ENCODE measurements at regions not wholly inside any gene's neighbourhood (a gene's known extent, or its start where the extent isn't known, plus 50 kb on each side); places are given as distances from the start of the nearest gene placed in this dataset.

DNA sequence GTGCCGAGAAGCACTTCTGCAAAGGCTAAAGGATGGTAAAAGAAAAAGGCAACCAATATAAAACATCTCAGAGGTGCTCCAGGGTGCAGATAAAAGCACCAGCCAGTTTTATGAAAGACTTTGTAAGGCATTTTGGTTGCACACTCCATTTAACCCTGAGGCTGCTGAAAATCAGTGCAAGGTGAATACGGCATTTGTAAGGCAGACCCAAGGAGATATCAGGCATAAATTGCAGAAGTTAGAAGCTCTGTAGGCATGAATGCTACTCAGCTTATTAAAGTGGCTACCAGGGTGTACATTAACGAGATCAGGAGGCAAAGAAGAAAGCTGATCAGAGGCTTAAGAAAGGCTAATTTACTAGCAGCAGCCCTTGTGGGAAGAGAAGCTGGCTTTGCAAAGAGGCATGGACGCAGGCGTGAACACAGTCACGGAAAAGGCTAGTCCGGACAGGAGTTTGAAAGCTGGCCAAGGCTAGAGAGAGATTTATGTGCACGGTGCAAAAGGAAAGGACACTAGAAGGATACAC lies 99.6 kb downstream of the ZNF429 start:
- TF ChIP-seq GATA3 (IDR thresholded peaks at IDR 0.05; ENCODE audit: low read depth, low read length) (no peak), GATA2 (IDR thresholded peaks at IDR 0.05; ENCODE audit: low read depth, low read length) (no peak)
